Caco-2 (cell line): ENCODE measurements at regions not wholly inside any gene's neighbourhood (a gene's known extent, or its start where the extent isn't known, plus 50 kb on each side); places are given as distances from the start of the nearest gene placed in this dataset.

ENCODE experiments used
- BruUV-seq: library from RNA; stranded (reverse); fragments of 400-500 nt; replicated peaks from 2 replicates; lab custom pipeline; 2021; lab: Mats Ljungman, UMichigan
- CTCF ChIA-PET: fragments of 300-600 bp; sonication (Branson Sonifier 250); formaldehyde crosslinking; loops from one replicate; lab custom pipeline; 2022; ENCODE audit warnings: antibody characterized with exemption; lab: Charles Lee
- POLR2A ChIA-PET: fragments of 300-600 bp; sonication (Branson Sonifier 250); formaldehyde crosslinking; loops from one replicate; lab custom pipeline; 2022; ENCODE audit warnings: antibody characterized with exemption; lab: Charles Lee
- DNase-seq, 2 experiments: peaks; one replicate each; pipeline versions ENCODE4 v3.0.0 to v3.0.0-alpha.2; 2020 to 2022
- H3K27me3 ChIP-seq: replicated peaks from 2 replicates; pipeline ENCODE4 v1.6.0; 2011; ENCODE audit warnings: low read length; ENCODE audit not compliant: control insufficient read depth, insufficient read depth
- H3K36me3 ChIP-seq: 2 replicates; pipeline ENCODE4 v1.5.1; 2011; ENCODE audit warnings: low read length; ENCODE audit not compliant: control insufficient read depth, insufficient read depth
- H3K4me1 ChIP-seq: fragments of 250-450 bp; sonication (Bioruptor Pico); 2 replicates; pipeline ENCODE4 v1.5.1; 2020; ENCODE audit warnings: mild to moderate bottlenecking
- H3K4me3 ChIP-seq: 2 replicates; pipeline ENCODE4 v1.5.1; 2011; ENCODE audit warnings: low read depth, mild to moderate bottlenecking, control low read depth, low read length
- H3K9me3 ChIP-seq: fragments of 250-450 bp; sonication (Bioruptor Pico); 2 replicates; pipeline ENCODE4 v1.5.1; 2020; ENCODE audit warnings: mild to moderate bottlenecking, moderate library complexity
- H3K27ac Mint-ChIP-seq: one replicate; pipeline ENCODE4 v1.8.0; 2022; ENCODE audit warnings: mixed read lengths; ENCODE audit not compliant: unreplicated experiment
- H3K27me3 Mint-ChIP-seq: one replicate; pipeline ENCODE4 v1.8.0; 2022; ENCODE audit warnings: mixed read lengths; ENCODE audit not compliant: insufficient read depth, unreplicated experiment
- H3K36me3 Mint-ChIP-seq: one replicate; pipeline ENCODE4 v1.8.0; 2022; ENCODE audit warnings: mild to moderate bottlenecking, mixed read lengths; ENCODE audit not compliant: insufficient read depth, unreplicated experiment
- H3K4me1 Mint-ChIP-seq: one replicate; pipeline ENCODE4 v1.8.0; 2022; ENCODE audit warnings: low read depth, mixed read lengths; ENCODE audit not compliant: unreplicated experiment
- H3K4me3 Mint-ChIP-seq: one replicate; pipeline ENCODE4 v1.8.0; 2022; ENCODE audit warnings: mild to moderate bottlenecking, moderate library complexity, mixed read lengths; ENCODE audit not compliant: unreplicated experiment
- H3K9me3 Mint-ChIP-seq: one replicate; pipeline ENCODE4 v1.8.0; 2022; ENCODE audit warnings: mixed read lengths; ENCODE audit not compliant: unreplicated experiment
- CTCF ChIP-seq, 2 experiments: fragments of 200-600 bp in 1 of 2; IDR thresholded peaks; 1 replicate in 1 of 2; 2 replicates in 1 of 2; pipeline versions ENCODE4 v1.5.1 to v1.8.0; 2011 to 2022; ENCODE audit warnings: antibody characterized with exemption in 1 of 2, control low read depth in 1 of 2, inconsistent platforms in 1 of 2, low read depth in 1 of 2, low read length in 1 of 2, mild to moderate bottlenecking in 1 of 2, moderate library complexity in 1 of 2; ENCODE audit not compliant: insufficient read depth in 1 of 2, severe bottlenecking in 1 of 2, unreplicated experiment in 1 of 2
- intact Hi-C: fragments of 100-400 bp; cut with micrococcal nuclease; formaldehyde crosslinking; loops from one replicate; pipeline ENCODE4 v1.10.0; 2022; ENCODE audit not compliant: unreplicated experiment

- Mint-ChIP-seq H3K9me3 (no peaks in the 10 kb centered on the region), H3K36me3 (no peaks in the 10 kb centered on the region), H3K27ac (no peak overlapping the region), H3K27me3 (peaks cover 6% of the 10 kb centered on the region), H3K4me3 (no peak overlapping the region), H3K4me1 (no peaks in the 10 kb centered on the region)
- no peak for DNase-seq
- no peaks in the 10 kb centered on the region for H3K9me3 ChIP-seq
- H3K4me3 ChIP-seq: no peak overlapping the region
- intact Hi-C loops: no loop called here
- POLR2A ChIA-PET: no interaction called here
- BruUV-seq: no TSS peak
- H3K4me1 ChIP-seq: no peaks in the 10 kb centered on the region
- H3K27me3 ChIP-seq: no peaks in the 10 kb centered on the region
- H3K36me3 ChIP-seq: no peaks in the 10 kb centered on the region
- no peak for TF ChIP-seq CTCF (IDR thresholded peaks at IDR 0.05; ENCODE audit: insufficient read depth in 1 of 2, low read depth in 1 of 2, low read length in 1 of 2, severe bottlenecking in 1 of 2, unreplicated experiment in 1 of 2)
- CTCF ChIA-PET: no interaction called here
Observed at GRCh38 chr6:119739769-119740168, 390.2 kb upstream of the MAN1A1 start.

GRCh38 chr6:119738425-119738824, 388.9 kb upstream of the MAN1A1 start:
- Mint-ChIP-seq H3K4me3 (no peak overlapping the region), H3K36me3 (no peaks in the 10 kb centered on the region), H3K27ac (no peak overlapping the region), H3K4me1 (no peaks in the 10 kb centered on the region), H3K9me3 (no peaks in the 10 kb centered on the region), H3K27me3 (peaks cover 10% of the 10 kb centered on the region)
- no peaks in the 10 kb centered on the region for H3K27me3 ChIP-seq
- no peak overlapping the region for H3K4me3 ChIP-seq
- no peaks in the 10 kb centered on the region for H3K36me3 ChIP-seq
- no peak for DNase-seq
- POLR2A ChIA-PET: no interaction called here
- no peaks in the 10 kb centered on the region for H3K9me3 ChIP-seq
- no peak for TF ChIP-seq CTCF (IDR thresholded peaks at IDR 0.05; ENCODE audit: insufficient read depth in 1 of 2, low read depth in 1 of 2, low read length in 1 of 2, severe bottlenecking in 1 of 2, unreplicated experiment in 1 of 2)
- BruUV-seq: no TSS peak
- CTCF ChIA-PET: no interaction called here
- intact Hi-C loops: no loop called here
- H3K4me1 ChIP-seq: no peaks in the 10 kb centered on the region

GRCh38 chr6:119736296-119737021, 386.9 kb upstream of the MAN1A1 start:
- POLR2A ChIA-PET: no interaction called here
- H3K27me3 Mint-ChIP-seq: peaks cover 10% of the 10 kb centered on the region
- no peak for DNase-seq
- H3K27ac Mint-ChIP-seq: no peak overlapping the region
- no peaks in the 10 kb centered on the region for H3K9me3 Mint-ChIP-seq
- Histone ChIP-seq H3K36me3 (no peaks in the 10 kb centered on the region), H3K27me3 (no peaks in the 10 kb centered on the region), H3K4me1 (no peaks in the 10 kb centered on the region), H3K9me3 (no peaks in the 10 kb centered on the region), H3K4me3 (no peak overlapping the region)
- no peak overlapping the region for H3K4me3 Mint-ChIP-seq
- intact Hi-C loops: no loop called here
- CTCF ChIA-PET: interaction anchor here (0.7 kb wide), 1 partner anchor 131 kb away, joined by 3 read pairs; no protein-coding TSS in a partner anchor
- H3K4me1 Mint-ChIP-seq: no peaks in the 10 kb centered on the region
- BruUV-seq: no TSS peak
- no peaks in the 10 kb centered on the region for H3K36me3 Mint-ChIP-seq
- no peak for TF ChIP-seq CTCF (IDR thresholded peaks at IDR 0.05; ENCODE audit: insufficient read depth in 1 of 2, low read depth in 1 of 2, low read length in 1 of 2, severe bottlenecking in 1 of 2, unreplicated experiment in 1 of 2)
